ENCODE measurements at regions not wholly inside any gene's neighbourhood (a gene's known extent, or its start where the extent isn't known, plus 50 kb on each side); places are given as distances from the start of the nearest gene placed in this dataset.

DNA sequence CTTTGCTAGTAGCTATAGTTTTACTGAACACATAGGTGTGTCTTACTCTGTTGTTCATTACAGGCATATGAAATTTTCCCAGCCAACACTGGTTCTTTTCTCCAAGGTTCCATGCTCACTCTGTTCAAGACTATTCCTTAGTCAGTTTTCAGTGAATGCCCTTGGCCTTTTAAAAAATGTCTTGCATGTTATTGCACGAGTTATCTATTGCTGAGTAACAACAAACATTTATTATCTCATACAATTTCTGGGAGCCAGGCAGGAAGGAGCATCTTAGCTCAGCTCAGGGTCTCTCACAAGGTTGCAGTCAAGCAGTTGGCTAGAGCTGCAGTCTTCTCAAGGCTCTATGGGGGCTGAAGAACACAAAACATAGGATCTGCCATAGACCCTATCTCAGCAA lies 223.5 kb downstream of the BTG1 start:
- TF ChIP-seq, protein P1, sequence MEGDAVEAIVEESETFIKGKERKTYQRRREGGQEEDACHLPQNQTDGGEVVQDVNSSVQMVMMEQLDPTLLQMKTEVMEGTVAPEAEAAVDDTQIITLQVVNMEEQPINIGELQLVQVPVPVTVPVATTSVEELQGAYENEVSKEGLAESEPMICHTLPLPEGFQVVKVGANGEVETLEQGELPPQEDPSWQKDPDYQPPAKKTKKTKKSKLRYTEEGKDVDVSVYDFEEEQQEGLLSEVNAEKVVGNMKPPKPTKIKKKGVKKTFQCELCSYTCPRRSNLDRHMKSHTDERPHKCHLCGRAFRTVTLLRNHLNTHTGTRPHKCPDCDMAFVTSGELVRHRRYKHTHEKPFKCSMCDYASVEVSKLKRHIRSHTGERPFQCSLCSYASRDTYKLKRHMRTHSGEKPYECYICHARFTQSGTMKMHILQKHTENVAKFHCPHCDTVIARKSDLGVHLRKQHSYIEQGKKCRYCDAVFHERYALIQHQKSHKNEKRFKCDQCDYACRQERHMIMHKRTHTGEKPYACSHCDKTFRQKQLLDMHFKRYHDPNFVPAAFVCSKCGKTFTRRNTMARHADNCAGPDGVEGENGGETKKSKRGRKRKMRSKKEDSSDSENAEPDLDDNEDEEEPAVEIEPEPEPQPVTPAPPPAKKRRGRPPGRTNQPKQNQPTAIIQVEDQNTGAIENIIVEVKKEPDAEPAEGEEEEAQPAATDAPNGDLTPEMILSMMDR (conservative IDR thresholded peaks at IDR 0.05; ENCODE audit: low read depth, low read length), result no peak

DNA sequence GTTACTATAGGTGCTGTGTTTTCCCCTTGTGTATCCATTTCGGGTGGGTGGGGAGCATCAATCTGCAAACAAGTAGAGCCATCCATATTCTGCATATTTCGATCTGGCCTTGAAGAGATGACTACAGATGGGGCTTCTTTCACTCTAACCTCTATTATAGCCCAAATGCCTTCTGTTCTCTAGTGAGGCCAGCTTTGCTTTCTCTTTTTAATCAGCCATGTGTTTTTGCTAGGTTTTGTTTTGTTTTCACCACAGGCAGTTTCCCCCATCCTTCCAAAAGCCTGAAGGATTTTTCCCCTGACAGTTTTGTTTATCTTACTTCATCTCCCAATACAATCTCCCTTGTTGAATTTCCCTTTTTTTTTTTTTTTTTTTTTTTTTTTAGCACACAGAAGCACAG lies 224.1 kb downstream of the BTG1 start:
- H3K4me3 ChIP-seq (IDR thresholded peaks at IDR 0.05; ENCODE audit: insufficient read depth, low read depth, low read length), result no peak overlapping the region
- H3K4me2 ChIP-seq, result no peak overlapping the region
- TF ChIP-seq, protein P1 (conservative IDR thresholded peaks at IDR 0.05; ENCODE audit: low read depth, low read length), result no peak
- no peak overlapping the region for H2AFZ ChIP-seq (ENCODE audit: low read depth)
- no peak overlapping the region for H3K9ac ChIP-seq
- no peaks in the 10 kb centered on the region for H3K79me2 ChIP-seq (ENCODE audit: insufficient read depth, low read depth)
- H4K20me1 ChIP-seq (ENCODE audit: insufficient read depth), result no peaks in the 10 kb centered on the region
- no peak overlapping the region for H3K27ac ChIP-seq
- H3K4me1 ChIP-seq (ENCODE audit: low read depth, poor library complexity, severe bottlenecking), result no peaks in the 10 kb centered on the region
- H3K36me3 ChIP-seq (ENCODE audit: insufficient read depth), result no peaks in the 10 kb centered on the region
- no peaks in the 10 kb centered on the region for H3K27me3 ChIP-seq (ENCODE audit: insufficient read depth, low read depth)

More for the DNA sequence above, 223.5 kb downstream of the BTG1 start:
- H4K20me1 ChIP-seq (ENCODE audit: insufficient read depth), result no peaks in the 10 kb centered on the region
- H3K79me2 ChIP-seq (ENCODE audit: insufficient read depth, low read depth), result no peaks in the 10 kb centered on the region
- H3K36me3 ChIP-seq (ENCODE audit: insufficient read depth), result no peaks in the 10 kb centered on the region
- no peaks in the 10 kb centered on the region for H3K4me1 ChIP-seq (ENCODE audit: low read depth, poor library complexity, severe bottlenecking)
- H3K4me2 ChIP-seq, result no peak overlapping the region
- no peak overlapping the region for H3K4me3 ChIP-seq (IDR thresholded peaks at IDR 0.05; ENCODE audit: insufficient read depth, low read depth, low read length)
- H3K27me3 ChIP-seq (ENCODE audit: insufficient read depth, low read depth), result no peaks in the 10 kb centered on the region
- no peak overlapping the region for H3K9ac ChIP-seq
- no peak overlapping the region for H2AFZ ChIP-seq (ENCODE audit: low read depth)
- no peak overlapping the region for H3K27ac ChIP-seq

DNA sequence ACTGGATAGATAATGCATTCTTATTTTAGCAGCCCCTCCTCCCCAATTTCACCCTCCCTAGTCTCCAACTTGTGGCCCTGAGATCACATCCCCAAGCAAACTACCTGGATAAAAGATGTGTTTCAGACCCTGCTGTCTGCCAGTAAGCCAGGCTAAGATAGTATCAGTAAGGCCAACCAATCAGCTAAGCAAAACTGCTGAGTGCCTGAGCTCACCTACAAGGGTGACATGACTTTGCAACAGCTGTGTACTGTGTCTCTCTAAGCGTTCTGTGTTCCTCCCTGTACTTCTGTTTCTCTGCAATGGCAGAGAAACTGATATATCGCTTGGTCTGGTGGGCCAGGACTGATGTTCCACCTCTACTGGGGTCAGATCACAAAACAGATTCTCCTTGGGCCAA lies 224.9 kb downstream of the BTG1 start:
- H4K20me1 ChIP-seq (ENCODE audit: insufficient read depth), result no peaks in the 10 kb centered on the region
- no peaks in the 10 kb centered on the region for H3K27me3 ChIP-seq (ENCODE audit: insufficient read depth, low read depth)
- no peaks in the 10 kb centered on the region for H3K4me1 ChIP-seq (ENCODE audit: low read depth, poor library complexity, severe bottlenecking)
- H3K4me2 ChIP-seq, result no peak overlapping the region
- no peak overlapping the region for H3K4me3 ChIP-seq (IDR thresholded peaks at IDR 0.05; ENCODE audit: insufficient read depth, low read depth, low read length)
- no peaks in the 10 kb centered on the region for H3K79me2 ChIP-seq (ENCODE audit: insufficient read depth, low read depth)
- H3K27ac ChIP-seq, result no peak overlapping the region
- TF ChIP-seq, protein P1 (conservative IDR thresholded peaks at IDR 0.05; ENCODE audit: low read depth, low read length), result no peak
- H3K36me3 ChIP-seq (ENCODE audit: insufficient read depth), result no peaks in the 10 kb centered on the region
- no peak overlapping the region for H3K9ac ChIP-seq
- no peak overlapping the region for H2AFZ ChIP-seq (ENCODE audit: low read depth)

DNA sequence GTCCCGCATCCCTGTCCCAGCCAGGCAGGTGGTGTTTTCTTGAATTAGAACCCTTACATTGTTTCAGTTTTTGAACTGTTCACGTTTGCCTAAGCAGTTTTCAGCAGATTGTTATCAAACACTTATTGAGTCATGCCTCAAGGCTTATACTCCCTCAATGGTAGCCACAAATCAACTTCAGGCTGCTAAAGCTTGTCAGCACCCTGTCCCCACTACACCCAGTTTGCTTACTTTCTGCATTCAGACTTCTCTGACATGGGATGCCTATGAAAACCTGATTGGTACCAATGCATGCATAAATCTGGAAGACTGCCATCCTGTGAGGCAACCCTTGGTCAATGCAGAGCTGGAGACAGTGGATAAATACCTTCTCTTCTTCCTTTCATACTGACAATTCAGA lies 225.4 kb downstream of the BTG1 start:
- Histone ChIP-seq H3K36me3 (ENCODE audit: insufficient read depth) (no peaks in the 10 kb centered on the region), H3K27ac (no peak overlapping the region), H4K20me1 (ENCODE audit: insufficient read depth) (no peaks in the 10 kb centered on the region), H3K79me2 (ENCODE audit: insufficient read depth, low read depth) (no peaks in the 10 kb centered on the region), H3K4me3 (IDR thresholded peaks at IDR 0.05; ENCODE audit: insufficient read depth, low read depth, low read length) (no peak overlapping the region), H3K9ac (no peak overlapping the region), H2AFZ (ENCODE audit: low read depth) (no peak overlapping the region), H3K27me3 (ENCODE audit: insufficient read depth, low read depth) (no peaks in the 10 kb centered on the region), H3K4me1 (ENCODE audit: low read depth, poor library complexity, severe bottlenecking) (no peaks in the 10 kb centered on the region), H3K4me2 (no peak overlapping the region)
- TF ChIP-seq, protein P1 (conservative IDR thresholded peaks at IDR 0.05; ENCODE audit: low read depth, low read length), result no peak

Measured in KMS-11 (cell line).